Parathyroid adenoma (tissue), 2 donors: ENCODE measurements at regions not wholly inside any gene's neighbourhood (a gene's known extent, or its start where the extent isn't known, plus 50 kb on each side); places are given as distances from the start of the nearest gene placed in this dataset.

ENCODE experiments used
- H2AFZ ChIP-seq: fragments of 300-600 bp; sonication (generic); one replicate; pipeline ENCODE4 v1.7.0; 2017; ENCODE audit warnings: antibody characterized with exemption, mild to moderate bottlenecking
- H3K27ac ChIP-seq: fragments of 300-600 bp; sonication (generic); one replicate; pipeline ENCODE4 v1.7.0; 2017
- H3K27me3 ChIP-seq: fragments of 300-600 bp; sonication (generic); one replicate; pipeline ENCODE4 v1.7.0; 2017; ENCODE audit warnings: low read length; ENCODE audit not compliant: control insufficient read depth, insufficient read depth
- H3K36me3 ChIP-seq: fragments of 300-600 bp; sonication (generic); one replicate; pipeline ENCODE4 v1.7.0; 2017; ENCODE audit warnings: low read length; ENCODE audit not compliant: control insufficient read depth, insufficient read depth
- H3K4me1 ChIP-seq: fragments of 300-600 bp; sonication (generic); one replicate; pipeline ENCODE4 v1.7.0; 2017; ENCODE audit warnings: control low read depth
- H3K4me2 ChIP-seq: fragments of 300-600 bp; sonication (generic); one replicate; pipeline ENCODE4 v1.7.0; 2017; ENCODE audit warnings: low read length
- H3K4me3 ChIP-seq: fragments of 300-600 bp; sonication (generic); one replicate; pipeline ENCODE4 v1.7.0; 2017; ENCODE audit warnings: low read depth, low read length
- H3K79me2 ChIP-seq: fragments of 300-600 bp; sonication (generic); one replicate; pipeline ENCODE4 v1.7.0; 2017; ENCODE audit warnings: control low read depth
- H3K9ac ChIP-seq: fragments of 300-600 bp; sonication (generic); one replicate; pipeline ENCODE4 v1.7.0; 2017; ENCODE audit warnings: mild to moderate bottlenecking
- H3K9me3 ChIP-seq: fragments of 300-600 bp; sonication (generic); one replicate; pipeline ENCODE4 v1.7.0; 2017; ENCODE audit warnings: low read length; ENCODE audit not compliant: control insufficient read depth
- CTCF ChIP-seq: fragments of 300-600 bp; sonication (generic); IDR thresholded peaks from one replicate; pipeline ENCODE4 v1.7.0; 2017; ENCODE audit warnings: antibody characterized with exemption, mild to moderate bottlenecking
- donor health status: primary hyperparathyroidism.

- Histone ChIP-seq H3K27ac (no peak overlapping the region), H3K9me3 (no peaks in the 10 kb centered on the region), H3K4me1 (no peaks in the 10 kb centered on the region), H3K4me2 (no peak overlapping the region), H3K79me2 (no peaks in the 10 kb centered on the region), H3K9ac (no peak overlapping the region), H2AFZ (no peak overlapping the region), H3K27me3 (no peaks in the 10 kb centered on the region), H3K36me3 (no peaks in the 10 kb centered on the region), H3K4me3 (no peak overlapping the region)
- TF ChIP-seq CTCF, result no peak
Observed at GRCh38 chr2:160747501-160748170, 254.0 kb upstream of the RBMS1 start.

GRCh38 chr2:160751021-160751420 is 257.4 kb upstream of the RBMS1 start:
- no peak for TF ChIP-seq CTCF
- no peaks in the 10 kb centered on the region for H3K4me1 ChIP-seq
- no peak overlapping the region for H3K9ac ChIP-seq

DNA sequence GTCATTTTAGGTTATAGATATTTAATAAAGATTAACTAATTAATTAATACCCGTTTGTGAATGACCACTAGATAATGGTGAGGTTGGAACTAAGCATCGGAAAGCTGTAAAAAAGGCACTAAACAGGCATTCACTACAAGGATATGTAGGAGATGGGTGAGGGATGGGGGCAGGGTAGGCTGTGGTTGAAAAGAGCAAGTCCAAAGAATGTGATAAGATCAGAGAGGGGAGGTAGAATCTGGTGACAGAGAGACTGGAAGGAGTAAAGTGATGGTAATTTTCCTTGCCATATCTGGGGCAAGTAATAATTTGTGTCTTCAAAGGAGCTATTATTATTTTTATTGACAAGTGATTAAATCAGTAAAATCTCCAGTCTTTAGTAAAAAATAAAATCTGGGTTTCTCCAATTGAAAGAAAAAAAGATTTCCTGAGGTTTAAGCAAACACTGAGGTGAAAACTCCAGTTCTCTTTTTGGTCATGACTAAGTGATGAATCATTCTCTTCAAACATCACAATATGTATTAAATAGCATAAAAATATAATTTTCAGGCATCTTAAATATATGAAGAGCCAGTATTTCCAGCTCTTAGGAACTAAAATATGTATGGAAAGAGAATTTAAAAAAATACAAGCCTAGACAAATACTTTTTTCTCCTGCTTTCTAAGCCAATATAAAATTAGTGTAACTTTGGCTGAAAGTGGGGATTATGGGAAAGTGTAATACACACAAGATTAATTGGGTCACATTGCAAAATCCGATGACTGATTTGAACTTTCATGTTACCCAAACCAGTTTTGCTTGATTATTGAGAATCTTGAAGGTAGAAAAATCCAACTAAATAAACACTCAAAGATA is 259.1 kb upstream of the RBMS1 start:
- no peak for TF ChIP-seq CTCF
- Histone ChIP-seq H3K27me3 (no peaks in the 10 kb centered on the region), H3K27ac (no peak overlapping the region), H3K4me2 (no peak overlapping the region), H2AFZ (no peak overlapping the region), H3K4me3 (no peak overlapping the region), H3K4me1 (no peaks in the 10 kb centered on the region), H3K36me3 (no peaks in the 10 kb centered on the region), H3K9ac (no peak overlapping the region), H3K79me2 (no peaks in the 10 kb centered on the region), H3K9me3 (no peaks in the 10 kb centered on the region)

More at GRCh38 chr2:160751021-160751420, 257.4 kb upstream of the RBMS1 start:
- no peaks in the 10 kb centered on the region for H3K27me3 ChIP-seq
- H3K4me3 ChIP-seq, result no peak overlapping the region
- H2AFZ ChIP-seq, result no peak overlapping the region
- no peaks in the 10 kb centered on the region for H3K36me3 ChIP-seq
- H3K27ac ChIP-seq, result no peak overlapping the region
- H3K4me2 ChIP-seq, result no peak overlapping the region
- H3K79me2 ChIP-seq, result no peaks in the 10 kb centered on the region
- no peaks in the 10 kb centered on the region for H3K9me3 ChIP-seq

DNA sequence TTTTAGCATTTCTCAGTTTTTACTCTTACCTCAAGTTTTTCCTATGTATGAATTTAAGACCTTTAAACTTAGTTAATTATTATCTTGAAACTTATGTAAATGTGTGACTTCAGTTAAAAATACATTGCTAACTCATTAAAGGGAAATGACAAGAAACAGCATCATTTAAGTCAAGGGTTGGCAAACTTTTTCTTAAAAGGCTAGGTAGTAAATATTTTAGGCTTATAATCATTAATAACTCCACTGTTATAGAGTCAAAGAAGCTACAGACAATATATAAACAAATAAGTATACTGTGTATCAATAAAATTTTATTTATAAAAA is 259.7 kb upstream of the RBMS1 start:
- H3K4me1 ChIP-seq, result no peaks in the 10 kb centered on the region
- no peak overlapping the region for H2AFZ ChIP-seq
- H3K27me3 ChIP-seq, result no peaks in the 10 kb centered on the region
- TF ChIP-seq CTCF, result no peak
- H3K79me2 ChIP-seq, result no peaks in the 10 kb centered on the region
- H3K9ac ChIP-seq, result no peak overlapping the region
- H3K27ac ChIP-seq, result no peak overlapping the region
- no peaks in the 10 kb centered on the region for H3K9me3 ChIP-seq
- H3K36me3 ChIP-seq, result no peaks in the 10 kb centered on the region
- H3K4me2 ChIP-seq, result no peak overlapping the region
- H3K4me3 ChIP-seq, result no peak overlapping the region
